ENCODE measurements at regions not wholly inside any gene's neighbourhood (a gene's known extent, or its start where the extent isn't known, plus 50 kb on each side); places are given as distances from the start of the nearest gene placed in this dataset.

DNA sequence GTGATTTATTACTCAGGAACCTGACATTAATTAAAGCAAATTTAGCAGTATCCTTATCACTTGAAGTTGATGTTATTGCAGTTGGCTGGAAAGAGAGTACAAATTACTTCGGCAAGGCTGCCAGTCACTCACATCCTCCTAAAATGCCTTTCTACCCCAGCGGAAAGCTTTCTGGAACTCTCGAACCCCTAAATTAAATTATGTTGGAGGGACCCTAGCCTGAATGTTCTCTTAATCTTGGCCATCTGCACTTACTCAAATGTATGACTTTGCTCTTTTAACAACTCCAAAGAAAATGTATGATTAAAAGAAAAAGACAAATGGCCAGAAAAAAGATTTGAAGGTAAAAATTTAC is 242.6 kb upstream of the USP25 start:
- intact Hi-C loops (cut with DNase I), result no loop called here
- Histone ChIP-seq H3K36me3 (no peaks in the 10 kb centered on the region), H3K27me3 (no peaks in the 10 kb centered on the region), H3K4me1 (peaks cover 0 to 6% (median 0%) of the 10 kb centered on the region in 4 donors), H3K4me3 (no peak overlapping the region), H3K27ac (no peak overlapping the region), H3K9me3 (no peaks in the 10 kb centered on the region)
- 89 to 93% methylated on average over 3 of the region's 3 CpGs for WGBS, 2 donors
- DNase-seq, result no peak
- no peak for TF ChIP-seq POLR2AphosphoS5 (IDR thresholded peaks at IDR 0.05)
- TF ChIP-seq, protein P1, sequence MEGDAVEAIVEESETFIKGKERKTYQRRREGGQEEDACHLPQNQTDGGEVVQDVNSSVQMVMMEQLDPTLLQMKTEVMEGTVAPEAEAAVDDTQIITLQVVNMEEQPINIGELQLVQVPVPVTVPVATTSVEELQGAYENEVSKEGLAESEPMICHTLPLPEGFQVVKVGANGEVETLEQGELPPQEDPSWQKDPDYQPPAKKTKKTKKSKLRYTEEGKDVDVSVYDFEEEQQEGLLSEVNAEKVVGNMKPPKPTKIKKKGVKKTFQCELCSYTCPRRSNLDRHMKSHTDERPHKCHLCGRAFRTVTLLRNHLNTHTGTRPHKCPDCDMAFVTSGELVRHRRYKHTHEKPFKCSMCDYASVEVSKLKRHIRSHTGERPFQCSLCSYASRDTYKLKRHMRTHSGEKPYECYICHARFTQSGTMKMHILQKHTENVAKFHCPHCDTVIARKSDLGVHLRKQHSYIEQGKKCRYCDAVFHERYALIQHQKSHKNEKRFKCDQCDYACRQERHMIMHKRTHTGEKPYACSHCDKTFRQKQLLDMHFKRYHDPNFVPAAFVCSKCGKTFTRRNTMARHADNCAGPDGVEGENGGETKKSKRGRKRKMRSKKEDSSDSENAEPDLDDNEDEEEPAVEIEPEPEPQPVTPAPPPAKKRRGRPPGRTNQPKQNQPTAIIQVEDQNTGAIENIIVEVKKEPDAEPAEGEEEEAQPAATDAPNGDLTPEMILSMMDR (IDR thresholded peaks at IDR 0.05), result no peak
- TF ChIP-seq POLR2A (IDR thresholded peaks at IDR 0.05), result no peak
- no peak for TF ChIP-seq EP300 (IDR thresholded peaks at IDR 0.05)

- DNase-seq, result no peak
- Histone ChIP-seq H3K27me3 (no peaks in the 10 kb centered on the region), H3K9me3 (no peaks in the 10 kb centered on the region), H3K4me3 (no peak overlapping the region), H3K4me1 (no peaks in the 10 kb centered on the region), H3K36me3 (no peaks in the 10 kb centered on the region), H3K27ac (no peak overlapping the region)
- TF ChIP-seq POLR2A (IDR thresholded peaks at IDR 0.05) (no peak), POLR2AphosphoS5 (IDR thresholded peaks at IDR 0.05) (no peak), EP300 (IDR thresholded peaks at IDR 0.05) (no peak)
- TF ChIP-seq, protein P1 (IDR thresholded peaks at IDR 0.05), result no peak
- WGBS, 2 donors, result 86 to 89% methylated on average over 2 of the region's 2 CpGs
- intact Hi-C loops (cut with DNase I), result no loop called here
Measured at GRCh38 chr21:15491100-15491499, 238.7 kb upstream of the USP25 start.

- 67 to 82% methylated on average over 3 of the region's 3 CpGs for WGBS, 2 donors
- no peak for TF ChIP-seq EP300 (IDR thresholded peaks at IDR 0.05)
- no peak for TF ChIP-seq POLR2AphosphoS5 (IDR thresholded peaks at IDR 0.05)
- no peak for TF ChIP-seq POLR2A (IDR thresholded peaks at IDR 0.05)
- TF ChIP-seq, protein P1 (IDR thresholded peaks at IDR 0.05), result no peak
- Histone ChIP-seq H3K36me3 (no peaks in the 10 kb centered on the region), H3K9me3 (no peaks in the 10 kb centered on the region), H3K4me1 (no peaks in the 10 kb centered on the region), H3K4me3 (no peak overlapping the region), H3K27ac (no peak overlapping the region), H3K27me3 (no peaks in the 10 kb centered on the region)
- intact Hi-C loops (cut with DNase I), result no loop called here
- DNase-seq, result no peak
Measured at GRCh38 chr21:15493646-15494045, 236.1 kb upstream of the USP25 start.

DNA sequence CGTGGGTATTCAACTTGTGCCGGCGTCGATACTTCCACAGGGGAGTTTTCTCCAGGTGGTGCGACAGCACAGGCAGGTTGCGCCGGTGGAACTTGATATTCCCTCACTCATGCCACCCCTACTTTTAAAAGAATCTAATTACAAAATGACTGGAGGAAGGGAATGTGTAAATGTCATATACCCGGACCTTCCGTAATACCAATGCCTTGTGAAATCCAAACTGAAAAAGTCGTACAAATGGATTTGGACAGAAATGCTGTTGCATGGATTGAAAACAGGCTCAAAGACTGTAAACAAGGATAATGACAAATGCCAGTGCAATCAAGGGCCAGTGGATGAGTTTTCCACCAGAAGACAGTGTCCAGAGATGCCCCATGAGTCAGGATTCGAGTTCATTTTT is 235.3 kb upstream of the USP25 start:
- Histone ChIP-seq H3K27me3 (no peaks in the 10 kb centered on the region), H3K4me3 (no peak overlapping the region), H3K4me1 (no peaks in the 10 kb centered on the region), H3K27ac (no peak overlapping the region), H3K9me3 (no peaks in the 10 kb centered on the region), H3K36me3 (no peaks in the 10 kb centered on the region)
- WGBS, 2 donors, result 94 to 95% methylated on average over 11 of the region's 11 CpGs
- no peak for TF ChIP-seq POLR2A (IDR thresholded peaks at IDR 0.05)
- TF ChIP-seq EP300 (IDR thresholded peaks at IDR 0.05), result no peak
- TF ChIP-seq, protein P1 (IDR thresholded peaks at IDR 0.05), result no peak
- no peak for TF ChIP-seq POLR2AphosphoS5 (IDR thresholded peaks at IDR 0.05)
- intact Hi-C loops (cut with DNase I), result no loop called here
- no peak for DNase-seq

GRCh38 chr21:15495965-15496364 is 233.8 kb upstream of the USP25 start:
- WGBS, 2 donors, result 85 to 90% methylated on average over 3 of the region's 3 CpGs
- TF ChIP-seq, protein P1 (IDR thresholded peaks at IDR 0.05), result no peak
- no peak for TF ChIP-seq POLR2A (IDR thresholded peaks at IDR 0.05)
- no peak for TF ChIP-seq POLR2AphosphoS5 (IDR thresholded peaks at IDR 0.05)
- no peak for TF ChIP-seq EP300 (IDR thresholded peaks at IDR 0.05)
- no peaks in the 10 kb centered on the region for H3K27me3 ChIP-seq
- intact Hi-C loops (cut with DNase I), result no loop called here
- no peaks in the 10 kb centered on the region for H3K4me1 ChIP-seq
- no peak overlapping the region for H3K27ac ChIP-seq
- no peaks in the 10 kb centered on the region for H3K36me3 ChIP-seq
- no peak for DNase-seq
- no peak overlapping the region for H3K4me3 ChIP-seq
- H3K9me3 ChIP-seq, result no peaks in the 10 kb centered on the region
